ENCODE measurements at regions not wholly inside any gene's neighbourhood (a gene's known extent, or its start where the extent isn't known, plus 50 kb on each side); places are given as distances from the start of the nearest gene placed in this dataset.

DNA sequence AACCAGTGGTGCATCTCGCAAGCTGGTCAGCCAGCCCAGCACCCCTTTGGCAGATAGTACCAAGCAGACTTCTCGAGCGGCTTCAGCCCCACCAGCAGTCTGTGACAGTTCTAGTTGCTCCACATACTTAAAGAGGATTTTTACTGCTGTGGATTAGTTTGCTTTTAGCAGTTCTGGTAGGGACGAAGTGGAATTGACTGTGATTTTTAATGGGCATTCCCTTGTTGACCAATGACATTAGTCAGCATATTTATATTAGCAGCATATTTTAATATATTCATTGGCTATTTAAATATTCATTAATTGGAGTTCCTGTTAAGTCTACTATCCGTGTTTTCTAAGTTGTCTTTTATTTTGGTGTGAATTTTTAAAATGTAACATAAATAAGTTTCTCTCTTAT is 500.9 kb upstream of the FAT1 start:
- Histone ChIP-seq H3K4me1 (ENCODE audit: control insufficient read depth in 1 of 2, insufficient read depth in 1 of 2, low read depth in 1 of 2, low read length in 1 of 2) (no peaks in the 10 kb centered on the region), H3K36me3 (no peaks in the 10 kb centered on the region), H3K27me3 (no peaks in the 10 kb centered on the region), H3K27ac (no peak overlapping the region), H3K9me3 (peaks cover 5% of the 10 kb centered on the region), H3K4me3 (ENCODE audit: low read depth in 1 of 2, low read length in 1 of 2) (no peak overlapping the region)
- TF ChIP-seq, protein P1, sequence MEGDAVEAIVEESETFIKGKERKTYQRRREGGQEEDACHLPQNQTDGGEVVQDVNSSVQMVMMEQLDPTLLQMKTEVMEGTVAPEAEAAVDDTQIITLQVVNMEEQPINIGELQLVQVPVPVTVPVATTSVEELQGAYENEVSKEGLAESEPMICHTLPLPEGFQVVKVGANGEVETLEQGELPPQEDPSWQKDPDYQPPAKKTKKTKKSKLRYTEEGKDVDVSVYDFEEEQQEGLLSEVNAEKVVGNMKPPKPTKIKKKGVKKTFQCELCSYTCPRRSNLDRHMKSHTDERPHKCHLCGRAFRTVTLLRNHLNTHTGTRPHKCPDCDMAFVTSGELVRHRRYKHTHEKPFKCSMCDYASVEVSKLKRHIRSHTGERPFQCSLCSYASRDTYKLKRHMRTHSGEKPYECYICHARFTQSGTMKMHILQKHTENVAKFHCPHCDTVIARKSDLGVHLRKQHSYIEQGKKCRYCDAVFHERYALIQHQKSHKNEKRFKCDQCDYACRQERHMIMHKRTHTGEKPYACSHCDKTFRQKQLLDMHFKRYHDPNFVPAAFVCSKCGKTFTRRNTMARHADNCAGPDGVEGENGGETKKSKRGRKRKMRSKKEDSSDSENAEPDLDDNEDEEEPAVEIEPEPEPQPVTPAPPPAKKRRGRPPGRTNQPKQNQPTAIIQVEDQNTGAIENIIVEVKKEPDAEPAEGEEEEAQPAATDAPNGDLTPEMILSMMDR (IDR thresholded peaks at IDR 0.05) = no peak

DNA sequence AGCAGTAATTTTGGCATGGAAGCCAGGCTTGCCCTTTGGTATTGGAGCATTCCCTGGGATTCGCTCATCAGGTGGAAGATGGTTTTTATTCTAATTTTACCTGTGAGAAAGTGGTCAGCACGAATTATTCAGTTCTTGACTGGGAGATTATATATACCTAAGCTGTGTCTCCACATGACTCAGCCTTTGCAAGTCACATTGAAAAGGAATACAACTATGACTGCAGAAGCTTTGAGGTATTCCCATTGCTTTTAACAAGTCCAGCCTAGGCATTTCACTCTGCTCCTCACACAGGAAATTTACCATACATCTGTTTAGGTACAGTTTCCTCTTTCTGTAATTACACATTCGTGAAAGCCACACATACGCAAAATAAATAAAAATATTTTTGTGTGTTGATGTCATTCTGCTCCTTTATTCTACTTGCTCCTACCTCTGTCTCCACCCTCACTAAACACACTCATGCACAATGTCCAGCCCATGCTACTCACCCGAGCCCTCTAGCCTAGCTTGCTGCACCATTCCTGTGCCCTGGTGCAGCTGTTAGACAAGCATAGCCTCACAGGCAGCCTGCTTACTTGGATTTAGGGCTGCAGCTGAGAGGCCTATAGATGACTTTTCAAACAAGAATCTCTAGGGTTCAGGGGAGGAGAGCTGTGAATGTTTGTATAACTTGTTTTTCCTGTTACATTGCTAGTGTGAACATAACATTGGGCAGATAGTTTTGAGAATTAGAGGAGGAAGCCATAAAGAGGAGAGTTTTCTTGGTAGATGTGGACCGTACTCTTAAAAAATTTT is 504.4 kb upstream of the FAT1 start:
- H3K9me3 ChIP-seq = peaks cover 5% of the 10 kb centered on the region
- no peaks in the 10 kb centered on the region for H3K4me1 ChIP-seq (ENCODE audit: control insufficient read depth in 1 of 2, insufficient read depth in 1 of 2, low read depth in 1 of 2, low read length in 1 of 2)
- H3K27ac ChIP-seq = no peak overlapping the region
- no peak overlapping the region for H3K4me3 ChIP-seq (ENCODE audit: low read depth in 1 of 2, low read length in 1 of 2)
- TF ChIP-seq, protein P1 (IDR thresholded peaks at IDR 0.05) = no peak
- no peaks in the 10 kb centered on the region for H3K27me3 ChIP-seq
- H3K36me3 ChIP-seq = no peaks in the 10 kb centered on the region

DNA sequence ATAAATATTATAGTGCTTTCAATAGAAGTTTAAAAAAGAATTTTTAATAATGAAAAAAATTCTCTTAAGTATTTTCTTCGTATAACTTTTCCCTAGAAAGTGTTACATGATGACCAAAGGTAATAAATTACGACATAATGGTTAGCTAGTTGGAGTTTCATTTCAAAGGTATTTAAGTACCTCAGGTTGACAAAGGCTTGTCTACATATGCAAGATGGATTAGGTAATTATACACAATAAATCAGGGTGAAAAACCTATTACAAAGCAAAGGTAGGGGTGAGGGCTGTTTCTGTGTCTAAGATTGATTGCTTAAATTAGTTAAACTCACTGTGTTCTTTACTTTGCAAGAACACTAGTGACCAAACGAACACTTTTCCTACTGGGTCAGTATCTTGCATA is 508.5 kb upstream of the FAT1 start:
- no peak overlapping the region for H3K4me3 ChIP-seq (ENCODE audit: low read depth in 1 of 2, low read length in 1 of 2)
- no peak overlapping the region for H3K27ac ChIP-seq
- no peaks in the 10 kb centered on the region for H3K27me3 ChIP-seq
- no peaks in the 10 kb centered on the region for H3K4me1 ChIP-seq (ENCODE audit: control insufficient read depth in 1 of 2, insufficient read depth in 1 of 2, low read depth in 1 of 2, low read length in 1 of 2)
- H3K9me3 ChIP-seq = no peaks in the 10 kb centered on the region
- TF ChIP-seq, protein P1 (IDR thresholded peaks at IDR 0.05) = no peak
- no peaks in the 10 kb centered on the region for H3K36me3 ChIP-seq

DNA sequence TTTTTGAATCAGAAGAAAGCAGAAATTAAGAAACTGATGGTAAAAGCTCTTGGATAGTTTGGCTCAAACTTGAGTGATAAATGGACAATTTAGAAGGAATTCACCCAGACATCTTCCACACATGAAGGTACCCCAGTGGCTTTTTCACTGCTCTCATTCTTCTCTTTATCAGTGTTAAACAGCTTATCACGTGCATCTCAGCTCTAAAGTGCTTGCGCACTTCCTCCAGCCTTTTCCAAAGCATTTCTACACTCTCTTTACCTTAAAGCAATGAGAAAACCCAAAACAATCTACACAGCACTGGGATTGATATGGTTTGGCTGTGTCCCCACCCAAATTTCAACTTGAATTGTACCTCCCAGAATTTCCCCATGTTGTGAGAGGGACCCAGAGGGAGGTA is 509.1 kb upstream of the FAT1 start:
- H3K4me1 ChIP-seq (ENCODE audit: control insufficient read depth in 1 of 2, insufficient read depth in 1 of 2, low read depth in 1 of 2, low read length in 1 of 2) = no peaks in the 10 kb centered on the region
- no peaks in the 10 kb centered on the region for H3K36me3 ChIP-seq
- no peak overlapping the region for H3K4me3 ChIP-seq (ENCODE audit: low read depth in 1 of 2, low read length in 1 of 2)
- no peaks in the 10 kb centered on the region for H3K9me3 ChIP-seq
- TF ChIP-seq, protein P1 (IDR thresholded peaks at IDR 0.05) = no peak
- H3K27me3 ChIP-seq = no peaks in the 10 kb centered on the region
- no peak overlapping the region for H3K27ac ChIP-seq

DNA sequence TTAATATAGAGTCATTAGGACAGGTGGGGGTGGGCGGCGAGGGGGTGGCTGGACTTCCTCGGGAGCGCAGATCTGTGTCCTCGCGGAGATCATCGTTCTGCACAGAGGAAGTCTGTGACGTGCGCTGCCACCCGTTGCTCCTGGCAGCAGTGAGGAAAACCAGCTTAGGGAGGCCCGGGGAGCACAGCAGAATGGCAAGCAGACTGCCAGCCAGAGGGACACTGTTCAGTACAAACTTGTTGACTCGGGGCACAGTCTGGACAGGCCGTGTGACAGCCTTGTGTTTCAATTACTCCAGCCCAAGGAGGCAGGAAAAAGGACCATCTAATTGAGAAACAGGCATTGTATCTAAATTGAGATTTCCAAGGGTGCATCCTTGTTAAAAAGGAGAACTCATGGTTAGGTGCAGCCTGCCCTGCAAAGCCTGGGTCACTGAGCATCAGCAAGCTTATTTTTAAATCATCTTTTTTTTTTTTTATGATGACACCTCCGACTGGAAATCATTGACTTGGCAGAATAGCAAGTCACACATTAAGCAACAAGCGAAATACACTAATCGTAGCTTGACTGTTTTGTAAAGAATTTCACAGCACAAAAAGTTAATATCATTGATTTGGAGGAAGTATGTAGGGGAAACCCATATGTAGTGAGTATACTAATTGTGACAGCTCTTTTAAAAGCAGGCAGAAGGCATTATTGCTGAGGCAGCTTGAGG is 512.0 kb upstream of the FAT1 start:
- H3K4me3 ChIP-seq (ENCODE audit: low read depth in 1 of 2, low read length in 1 of 2) = no peak overlapping the region
- TF ChIP-seq, protein P1 (IDR thresholded peaks at IDR 0.05) = no peak
- H3K27ac ChIP-seq = no peak overlapping the region
- H3K9me3 ChIP-seq = no peaks in the 10 kb centered on the region
- no peaks in the 10 kb centered on the region for H3K4me1 ChIP-seq (ENCODE audit: control insufficient read depth in 1 of 2, insufficient read depth in 1 of 2, low read depth in 1 of 2, low read length in 1 of 2)
- no peaks in the 10 kb centered on the region for H3K27me3 ChIP-seq
- no peaks in the 10 kb centered on the region for H3K36me3 ChIP-seq

All from neutrophil (primary cell).